Uterus (tissue), 2 donors: ENCODE measurements at regions not wholly inside any gene's neighbourhood (a gene's known extent, or its start where the extent isn't known, plus 50 kb on each side); places are given as distances from the start of the nearest gene placed in this dataset.

Experiments
- CTCF ChIP-seq, 4 experiments: fragments of 200-600 bp in 2 of 4; fragments of 450-650 bp in 2 of 4; sonication (generic) in 2 of 4; IDR thresholded peaks; one replicate each; pipeline ENCODE4 v1.5.1; 2016 to 2019; ENCODE audit warnings: antibody characterized with exemption in 4 of 4, mild to moderate bottlenecking in 2 of 4, moderate library complexity in 1 of 4
- POLR2A ChIP-seq, 2 donors: fragments of 450-650 bp; IDR thresholded peaks; one replicate each; pipeline ENCODE4 v1.6.1; 2016; ENCODE audit warnings: antibody characterized with exemption in 2 of 2, mild to moderate bottlenecking in 1 of 2, moderate library complexity in 1 of 2

GRCh38 chr16:79334127-79334526, 266.4 kb downstream of the MAF start:
- TF ChIP-seq CTCF (IDR thresholded peaks at IDR 0.05) (no peak), POLR2A (IDR thresholded peaks at IDR 0.05) (no peak)
